Keratinocyte (primary cell): ENCODE measurements at regions not wholly inside any gene's neighbourhood (a gene's known extent, or its start where the extent isn't known, plus 50 kb on each side); places are given as distances from the start of the nearest gene placed in this dataset.

Experiments used
- DNase-seq: peaks from one replicate; pipeline ENCODE4 v3.0.0-alpha.2; 2011; ENCODE audit warnings: low read depth, missing footprints, low spot score
- FAIRE-seq: peaks from 2 replicates; lab custom pipeline; 2011; peaks lifted over from hg19 to GRCh38; lab: Jason Lieb, UNC
- H2AFZ ChIP-seq: 2 replicates; pipeline ENCODE4 v1.6.0; 2012; ENCODE audit warnings: low read length, control low read depth, inconsistent platforms; ENCODE audit not compliant: control insufficient read depth
- H3K27ac ChIP-seq: 2 replicates; pipeline ENCODE4 v1.5.1; 2011; ENCODE audit warnings: low read length; ENCODE audit not compliant: control insufficient read depth, insufficient read depth
- H3K27me3 ChIP-seq: 3 replicates; pipeline ENCODE4 v1.6.0; 2011; ENCODE audit warnings: low read length; ENCODE audit not compliant: control insufficient read depth, insufficient read depth; ENCODE audit errors: extremely low read depth
- H3K36me3 ChIP-seq, 2 experiments: 2 replicates in 1 of 2; 3 replicates in 1 of 2; pipeline ENCODE4 v1.5.1; 2011; ENCODE audit warnings: low read length in 2 of 2, mild to moderate bottlenecking in 1 of 2; ENCODE audit not compliant: control insufficient read depth in 2 of 2, insufficient read depth in 2 of 2; ENCODE audit errors: extremely low read depth in 1 of 2
- H3K4me1 ChIP-seq: 3 replicates; pipeline ENCODE4 v1.5.1; 2011; ENCODE audit warnings: low read length; ENCODE audit not compliant: control insufficient read depth, insufficient read depth; ENCODE audit errors: extremely low read depth
- H3K4me2 ChIP-seq: 3 replicates; pipeline ENCODE4 v1.6.0; 2011; ENCODE audit warnings: low read depth, low read length; ENCODE audit not compliant: control insufficient read depth, insufficient read depth; ENCODE audit errors: extremely low read depth
- H3K4me3 ChIP-seq, 3 experiments: fragments of 200-600 bp in 1 of 3; sonication (generic) in 1 of 3; 2 replicates in 2 of 3; 3 replicates in 1 of 3; pipeline ENCODE4 v1.5.1; 2011 to 2016; ENCODE audit warnings: low read length in 3 of 3, mild to moderate bottlenecking in 3 of 3, control low read depth in 2 of 3, inconsistent platforms in 1 of 3, low read depth in 1 of 3, mixed read lengths in 1 of 3, mixed run types in 1 of 3, moderate library complexity in 1 of 3; ENCODE audit not compliant: control insufficient read depth in 2 of 3, insufficient read depth in 2 of 3; ENCODE audit errors: extremely low read depth in 1 of 3
- H3K79me2 ChIP-seq: 2 replicates; pipeline ENCODE4 v1.6.0; 2012; ENCODE audit warnings: low read length; ENCODE audit not compliant: control insufficient read depth, insufficient read depth
- H3K9ac ChIP-seq: 3 replicates; pipeline ENCODE4 v1.6.0; 2011; ENCODE audit warnings: low read length; ENCODE audit not compliant: control insufficient read depth, insufficient read depth; ENCODE audit errors: extremely low read depth
- H3K9me1 ChIP-seq: 3 replicates; pipeline ENCODE4 v1.6.0; 2011; ENCODE audit warnings: low read length; ENCODE audit not compliant: control insufficient read depth, insufficient read depth; ENCODE audit errors: extremely low read depth
- H3K9me3 ChIP-seq: 2 replicates; pipeline ENCODE4 v1.5.1; 2012; ENCODE audit warnings: low read depth, low read length; ENCODE audit not compliant: control insufficient read depth
- H4K20me1 ChIP-seq: 3 replicates; pipeline ENCODE4 v1.6.0; 2011; ENCODE audit warnings: low read length; ENCODE audit not compliant: control insufficient read depth, insufficient read depth; ENCODE audit errors: extremely low read depth
- CTCF ChIP-seq, 3 experiments: IDR thresholded peaks in 1 of 3; conservative IDR thresholded peaks in 1 of 3; optimal IDR thresholded peaks in 1 of 3; 2 replicates in 2 of 3; 3 replicates in 1 of 3; pipeline versions ENCODE3 to v1.5.1; 2011; ENCODE audit warnings: low read length in 3 of 3, mild to moderate bottlenecking in 3 of 3, moderate library complexity in 2 of 3, control low read depth in 1 of 3, inconsistent platforms in 1 of 3; ENCODE audit not compliant: insufficient read depth in 2 of 3; ENCODE audit errors: extremely low read depth in 1 of 3
- EZH2 ChIP-seq: IDR thresholded peaks from one replicate; pipeline ENCODE4 v1.6.1; 2012; ENCODE audit warnings: inconsistent platforms, mild to moderate bottlenecking, low read length, moderate library complexity
- dilution Hi-C: fragments of 300-500 bp; cut with MboI; formaldehyde crosslinking; loops from one replicate; pipeline ENCODE4 v1.7.0; 2020; ENCODE audit warnings: low sequenced_read_pairs; ENCODE audit not compliant: extremely low pct_ligation_motif_present

GRCh38 chr16:50954469-50954868, 196.6 kb downstream of the SALL1 start:
- no peak overlapping the region for H3K27ac ChIP-seq
- no peaks in the 10 kb centered on the region for H3K9me3 ChIP-seq
- FAIRE-seq: no peak
- dilution Hi-C loops: no loop called here
- no peaks in the 10 kb centered on the region for H3K9me1 ChIP-seq
- no peak overlapping the region for H3K4me3 ChIP-seq
- H3K79me2 ChIP-seq: no peaks in the 10 kb centered on the region
- TF ChIP-seq CTCF (optimal IDR thresholded peaks at IDR 0.05 in 1 of 3, IDR thresholded peaks at IDR 0.05 in 1 of 3, conservative IDR thresholded peaks at IDR 0.05 in 1 of 3; ENCODE audit: extremely low read depth in 1 of 3, insufficient read depth in 2 of 3, low read length in 3 of 3): no peak
- TF ChIP-seq EZH2: no peak
- H3K36me3 ChIP-seq: no peaks in the 10 kb centered on the region
- H2AFZ ChIP-seq: no peak overlapping the region
- DNase-seq: no peak
- H3K9ac ChIP-seq: no peak overlapping the region
- H3K4me1 ChIP-seq: no peaks in the 10 kb centered on the region
- H4K20me1 ChIP-seq: no peaks in the 10 kb centered on the region
- H3K4me2 ChIP-seq: no peak overlapping the region
- no peaks in the 10 kb centered on the region for H3K27me3 ChIP-seq

GRCh38 chr16:50953290-50953689, 197.8 kb downstream of the SALL1 start:
- Histone ChIP-seq H3K36me3 (no peaks in the 10 kb centered on the region), H3K27me3 (no peaks in the 10 kb centered on the region), H4K20me1 (no peaks in the 10 kb centered on the region), H3K27ac (no peak overlapping the region), H3K79me2 (no peaks in the 10 kb centered on the region), H3K4me2 (no peak overlapping the region), H3K9ac (no peak overlapping the region), H3K4me3 (no peak overlapping the region), H3K4me1 (no peaks in the 10 kb centered on the region), H2AFZ (no peak overlapping the region), H3K9me1 (no peaks in the 10 kb centered on the region), H3K9me3 (no peaks in the 10 kb centered on the region)
- dilution Hi-C loops: no loop called here
- no peak for TF ChIP-seq CTCF (optimal IDR thresholded peaks at IDR 0.05 in 1 of 3, IDR thresholded peaks at IDR 0.05 in 1 of 3, conservative IDR thresholded peaks at IDR 0.05 in 1 of 3; ENCODE audit: extremely low read depth in 1 of 3, insufficient read depth in 2 of 3, low read length in 3 of 3)
- no peak for TF ChIP-seq EZH2
- DNase-seq: no peak
- no peak for FAIRE-seq
